Astrocyte (in vitro differentiated cells and primary cell): ENCODE measurements at regions not wholly inside any gene's neighbourhood (a gene's known extent, or its start where the extent isn't known, plus 50 kb on each side); places are given as distances from the start of the nearest gene placed in this dataset.
"Not testable (repeated sequence)": the region's sequence is repeated elsewhere in the genome, so short reads cannot be mapped to it uniquely, and the experiment has no call there.

Experiments
- DNase-seq: peaks from one replicate; pipeline ENCODE4 v3.0.0-alpha.2; 2010; ENCODE audit warnings: low read depth
- FAIRE-seq: peaks from 2 replicates; lab custom pipeline; 2011; peaks lifted over from hg19 to GRCh38; lab: Jason Lieb, UNC
- H2AFZ ChIP-seq: 2 replicates; pipeline ENCODE4 v1.6.0; 2012; ENCODE audit warnings: low read depth, low read length, inconsistent platforms
- H3K27ac ChIP-seq: 2 replicates; pipeline ENCODE4 v1.5.1; 2011; ENCODE audit warnings: low read depth, low read length, inconsistent platforms
- H3K27me3 ChIP-seq: 2 replicates; pipeline ENCODE4 v1.6.0; 2011; ENCODE audit warnings: low read length, inconsistent platforms; ENCODE audit not compliant: insufficient read depth
- H3K36me3 ChIP-seq: 2 replicates; pipeline ENCODE4 v1.5.1; 2011; ENCODE audit warnings: low read length, inconsistent platforms; ENCODE audit not compliant: insufficient read depth
- H3K4me1 ChIP-seq: 2 replicates; pipeline ENCODE4 v1.5.1; 2011; ENCODE audit warnings: low read length, inconsistent platforms; ENCODE audit not compliant: insufficient read depth
- H3K4me2 ChIP-seq: 2 replicates; pipeline ENCODE4 v1.6.0; 2012; ENCODE audit warnings: low read length, inconsistent platforms
- H3K4me3 ChIP-seq: 2 replicates; pipeline ENCODE4 v1.5.1; 2011; ENCODE audit warnings: low read depth, mild to moderate bottlenecking, low read length, inconsistent platforms; ENCODE audit not compliant: insufficient read depth
- H3K79me2 ChIP-seq: 2 replicates; pipeline ENCODE4 v1.6.0; 2012; ENCODE audit warnings: mild to moderate bottlenecking, low read length, inconsistent platforms; ENCODE audit not compliant: insufficient read depth
- H3K9ac ChIP-seq: 2 replicates; pipeline ENCODE4 v1.6.0; 2012; ENCODE audit warnings: mild to moderate bottlenecking, low read length, inconsistent platforms
- H3K9me3 ChIP-seq: 2 replicates; pipeline ENCODE4 v1.5.1; 2012; ENCODE audit warnings: low read depth, mild to moderate bottlenecking, low read length, inconsistent platforms; ENCODE audit not compliant: insufficient read depth
- H4K20me1 ChIP-seq: 2 replicates; pipeline ENCODE4 v1.6.0; 2012; ENCODE audit warnings: low read length, inconsistent platforms; ENCODE audit not compliant: insufficient read depth
- H3K27ac Mint-ChIP-seq: one replicate; pipeline ENCODE4 v1.8.0; 2021; ENCODE audit warnings: mild to moderate bottlenecking, mixed read lengths; ENCODE audit not compliant: unreplicated experiment
- H3K27me3 Mint-ChIP-seq: one replicate; pipeline ENCODE4 v1.8.0; 2021; ENCODE audit warnings: low read depth, mixed read lengths; ENCODE audit not compliant: unreplicated experiment
- H3K36me3 Mint-ChIP-seq: one replicate; pipeline ENCODE4 v1.8.0; 2021; ENCODE audit warnings: low read depth, mixed read lengths; ENCODE audit not compliant: unreplicated experiment
- H3K4me1 Mint-ChIP-seq: one replicate; pipeline ENCODE4 v1.8.0; 2021; ENCODE audit warnings: low read depth, mixed read lengths; ENCODE audit not compliant: unreplicated experiment
- H3K4me3 Mint-ChIP-seq: one replicate; pipeline ENCODE4 v1.8.0; 2021; ENCODE audit warnings: mild to moderate bottlenecking, moderate library complexity, mixed read lengths; ENCODE audit not compliant: unreplicated experiment
- H3K9me3 Mint-ChIP-seq: one replicate; pipeline ENCODE4 v1.8.0; 2021; ENCODE audit warnings: mild to moderate bottlenecking, mixed read lengths; ENCODE audit not compliant: unreplicated experiment
- CTCF ChIP-seq: IDR thresholded peaks from 2 replicates; pipeline ENCODE4 v1.5.1; 2011; ENCODE audit warnings: low read depth, mild to moderate bottlenecking, inconsistent platforms, low read length, moderate library complexity; ENCODE audit not compliant: insufficient read depth
- EZH2 ChIP-seq: IDR thresholded peaks from 2 replicates; pipeline ENCODE4 v1.6.1; 2012; ENCODE audit warnings: mild to moderate bottlenecking, low read length, inconsistent platforms; ENCODE audit not compliant: insufficient read depth

DNA sequence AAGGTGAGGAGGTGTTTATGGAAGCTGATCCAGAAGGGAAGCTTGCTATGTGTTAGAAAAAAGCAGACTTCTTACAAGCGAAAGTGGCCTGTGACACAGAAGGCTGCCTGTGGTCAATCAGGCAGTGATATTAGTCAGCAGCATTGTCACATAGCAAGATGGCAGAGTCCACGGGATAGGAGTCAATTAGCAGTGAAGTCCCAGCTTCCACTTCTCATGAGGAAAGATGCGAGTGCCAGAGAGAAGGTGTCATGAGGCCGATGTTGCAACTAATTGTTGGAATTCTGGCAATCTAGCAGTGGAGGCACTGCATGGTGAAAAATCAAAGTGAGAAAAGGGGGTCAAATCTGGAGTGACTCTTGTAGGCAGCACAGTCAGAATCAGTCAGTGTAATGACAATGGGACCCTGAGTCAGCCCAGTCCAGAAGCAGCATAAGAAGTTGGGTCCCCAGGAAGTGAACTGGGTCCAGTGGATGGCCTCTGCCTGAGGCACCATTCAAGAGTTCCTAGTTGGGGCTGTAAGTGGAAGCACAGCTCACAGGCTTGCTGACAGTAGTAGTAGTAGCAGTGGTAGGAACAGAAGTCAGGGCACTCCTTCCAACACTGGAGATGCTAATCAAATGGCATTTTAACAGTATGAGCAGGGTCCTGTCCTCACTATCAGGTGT is 85.1 kb downstream of the TNFRSF13B start:
- Histone ChIP-seq H3K36me3 (no peaks in the 10 kb centered on the region), H3K9me3 (no peaks in the 10 kb centered on the region), H4K20me1 (no peaks in the 10 kb centered on the region), H3K27me3 (no peaks in the 10 kb centered on the region), H2AFZ (no peak overlapping the region), H3K79me2 (no peaks in the 10 kb centered on the region), H3K4me2 (no peak overlapping the region), H3K4me3 (no peak overlapping the region), H3K9ac (no peak overlapping the region), H3K27ac (no peak overlapping the region), H3K4me1 (no peaks in the 10 kb centered on the region)
- no peak for DNase-seq
- Mint-ChIP-seq H3K36me3 (no peaks in the 10 kb centered on the region), H3K9me3 (peaks cover 2% of the 10 kb centered on the region), H3K4me3 (no peak overlapping the region), H3K27ac (no peak overlapping the region), H3K4me1 (peaks cover 3% of the 10 kb centered on the region), H3K27me3 (peaks cover 18% of the 10 kb centered on the region)
- FAIRE-seq = no peak
- TF ChIP-seq EZH2 (no peak), CTCF (no peak)

DNA sequence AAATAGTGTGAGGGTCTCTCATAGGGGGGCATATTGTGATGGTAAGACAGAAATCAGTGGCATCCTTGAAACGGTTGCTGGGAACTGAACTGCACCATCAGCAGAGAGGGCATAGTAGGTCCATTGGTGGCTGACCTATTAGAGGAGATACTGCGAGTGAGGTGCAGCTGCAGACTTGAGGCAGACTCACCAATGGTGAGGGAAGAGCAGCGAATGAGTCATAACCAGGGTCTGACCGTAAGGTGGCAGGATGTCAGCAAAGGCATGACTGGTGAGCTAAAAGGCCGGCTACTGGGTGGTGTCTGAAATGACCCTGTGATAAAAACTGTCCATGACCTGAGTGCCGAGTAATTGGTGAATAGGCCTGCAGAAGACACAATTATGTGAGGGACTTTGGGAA is 86.7 kb downstream of the TNFRSF13B start:
- H3K79me2 ChIP-seq, H3K9me3 ChIP-seq, DNase-seq, H3K36me3 Mint-ChIP-seq, H3K4me3 Mint-ChIP-seq, H3K9me3 Mint-ChIP-seq, H3K4me1 ChIP-seq, H3K27ac Mint-ChIP-seq, FAIRE-seq, H3K36me3 ChIP-seq, H3K27me3 ChIP-seq, H3K9ac ChIP-seq, H3K4me3 ChIP-seq, H3K4me1 Mint-ChIP-seq, H4K20me1 ChIP-seq, H3K27ac ChIP-seq, H2AFZ ChIP-seq, H3K4me2 ChIP-seq: not testable (repeated sequence)
- peaks cover 18% of the 10 kb centered on the region for H3K27me3 Mint-ChIP-seq

DNA sequence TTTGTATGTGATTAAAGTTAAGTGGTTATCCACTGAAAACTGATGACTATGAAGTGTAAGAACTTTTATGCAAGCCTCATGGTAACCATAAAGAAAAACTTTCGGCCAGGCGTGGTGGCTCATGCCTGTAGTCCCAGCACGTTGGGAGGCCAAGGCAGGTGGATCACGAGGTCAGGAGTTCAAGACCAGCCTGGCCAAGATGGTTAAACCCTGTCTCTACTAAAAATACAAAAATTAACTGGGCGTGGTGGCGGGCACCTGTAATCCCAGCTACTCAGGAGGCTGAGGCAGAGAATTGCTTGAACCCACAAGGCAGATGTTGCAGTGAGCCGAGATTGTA is 89.0 kb downstream of the TNFRSF13B start:
- not testable (repeated sequence) for H3K36me3 Mint-ChIP-seq, H3K27me3 ChIP-seq, FAIRE-seq, H3K27ac Mint-ChIP-seq, H3K4me3 ChIP-seq, H3K9me3 Mint-ChIP-seq, H3K36me3 ChIP-seq, DNase-seq, H2AFZ ChIP-seq, H3K4me3 Mint-ChIP-seq, H4K20me1 ChIP-seq, H3K9me3 ChIP-seq, H3K4me1 Mint-ChIP-seq, H3K4me1 ChIP-seq, H3K79me2 ChIP-seq, H3K9ac ChIP-seq, H3K27ac ChIP-seq, H3K4me2 ChIP-seq
- peaks cover 16% of the 10 kb centered on the region for H3K27me3 Mint-ChIP-seq
